GM21723 (cell line): ENCODE measurements at regions not wholly inside any gene's neighbourhood (a gene's known extent, or its start where the extent isn't known, plus 50 kb on each side); places are given as distances from the start of the nearest gene placed in this dataset.
"Not testable (repeated sequence)": the region's sequence is repeated elsewhere in the genome, so short reads cannot be mapped to it uniquely, and the experiment has no call there.

Experiments used
- ATAC-seq: cut with Tn5 transposase; IDR thresholded peaks from one replicate; pipeline ENCODE4 v1.9.1; 2021; ENCODE audit warnings: mild to moderate bottlenecking, moderate library complexity; ENCODE audit not compliant: unreplicated experiment

DNA sequence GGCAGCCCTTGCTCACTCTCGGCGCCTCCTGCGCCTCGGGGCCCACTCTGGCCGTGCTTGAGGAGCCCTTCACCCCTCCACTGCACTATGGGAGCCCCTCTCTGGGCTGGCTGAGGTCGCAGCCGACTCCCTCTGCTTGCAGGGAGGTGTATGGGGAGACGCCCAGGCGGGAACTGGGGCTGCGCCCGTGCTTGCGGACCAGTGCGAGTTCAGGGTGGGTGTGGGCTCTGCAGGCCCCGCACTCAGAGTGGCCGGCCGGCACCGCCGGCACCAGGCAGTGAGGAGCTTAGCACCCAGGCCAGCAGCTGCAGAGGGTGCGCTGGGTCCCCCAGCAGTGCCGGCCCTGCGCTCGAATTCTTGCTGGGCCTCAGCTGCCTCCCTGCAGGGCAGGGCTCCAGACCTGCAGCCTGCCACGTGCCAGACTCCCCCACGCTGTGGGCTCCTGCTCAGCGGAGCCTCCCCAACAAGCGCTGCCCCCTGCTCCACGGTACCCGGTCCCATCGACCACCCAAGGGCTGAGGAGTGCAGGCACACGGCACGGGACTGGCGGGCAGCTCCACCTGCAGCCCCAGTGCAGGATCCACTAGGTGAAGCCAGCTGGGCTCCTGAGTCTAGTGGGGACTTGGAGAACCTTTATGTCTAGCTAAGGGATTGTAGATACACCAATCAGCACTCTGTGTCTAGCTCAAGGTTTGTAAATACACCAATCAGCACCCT lies 54.0 kb upstream of the WWC2 start:
- not testable (repeated sequence) for ATAC-seq

DNA sequence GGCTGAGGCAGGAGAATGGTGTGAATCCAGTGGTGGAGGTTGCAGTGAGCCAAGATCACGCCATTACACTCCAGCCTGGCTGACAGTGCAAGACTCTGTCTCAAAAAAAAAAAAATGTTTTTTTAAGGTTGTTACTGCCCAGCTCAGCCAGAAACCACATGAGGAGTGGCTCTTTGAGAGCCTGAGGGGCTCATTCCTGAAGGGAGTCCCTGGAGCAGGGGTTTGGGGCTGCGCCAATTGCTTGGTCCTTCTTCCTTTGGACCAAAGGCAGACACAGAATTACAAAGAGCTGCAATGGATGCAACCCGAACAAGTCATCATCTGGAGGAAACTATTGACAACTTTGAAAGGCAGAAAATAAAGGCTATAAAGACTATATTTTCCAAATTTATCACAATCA lies 60.6 kb upstream of the WWC2 start:
- ATAC-seq = no peak

DNA sequence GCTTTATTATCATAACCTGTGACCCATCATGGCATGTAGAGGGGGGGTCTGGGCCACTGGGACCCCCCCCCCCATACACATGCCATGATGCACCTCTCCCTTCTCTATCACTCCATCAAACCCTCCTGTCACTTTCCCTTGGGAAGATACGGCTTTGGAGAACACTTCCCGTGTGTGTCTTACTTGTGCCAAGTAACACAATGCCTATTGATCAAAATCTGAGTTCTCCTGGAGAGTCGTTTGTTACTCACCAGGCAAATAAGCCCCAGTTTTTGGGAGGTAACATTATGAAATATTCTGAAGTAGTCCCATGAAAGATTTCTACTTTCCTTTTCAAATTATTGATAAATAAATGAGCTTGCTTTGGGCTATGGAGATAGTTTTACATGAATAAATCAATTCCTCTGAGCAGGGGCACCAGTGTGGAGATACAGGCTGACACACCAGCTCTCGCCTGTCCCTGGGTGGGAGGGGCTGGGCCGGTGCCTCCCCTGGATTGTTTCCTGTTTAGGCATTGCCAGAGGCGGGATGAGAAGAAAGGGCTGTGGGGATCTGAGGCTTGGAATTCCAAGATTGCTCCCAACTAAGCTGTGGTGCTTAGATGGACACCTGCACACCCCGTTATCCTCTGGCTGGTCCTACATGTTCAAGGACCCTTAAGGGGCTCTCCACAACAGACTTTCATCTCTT lies 63.2 kb upstream of the WWC2 start:
- no peak for ATAC-seq

DNA sequence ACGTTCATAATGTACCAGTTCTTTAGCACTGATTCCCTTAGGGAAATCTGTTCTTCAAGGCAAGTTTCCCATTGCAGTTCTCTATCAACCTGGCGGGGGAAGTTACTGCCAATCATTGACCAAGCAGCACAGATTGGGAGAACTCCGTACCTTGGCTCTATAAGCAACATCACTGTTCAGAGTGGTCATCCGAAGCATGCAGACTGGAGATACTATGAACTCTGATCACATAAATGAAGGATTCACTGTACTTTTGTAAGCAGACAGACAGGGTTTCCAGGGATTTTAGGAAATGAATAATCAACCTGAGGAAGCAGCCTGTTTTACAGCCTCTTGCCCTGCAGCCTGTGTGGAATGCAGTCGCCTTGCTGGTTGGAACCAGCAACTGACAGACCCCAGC lies 63.8 kb upstream of the WWC2 start:
- no peak for ATAC-seq

DNA sequence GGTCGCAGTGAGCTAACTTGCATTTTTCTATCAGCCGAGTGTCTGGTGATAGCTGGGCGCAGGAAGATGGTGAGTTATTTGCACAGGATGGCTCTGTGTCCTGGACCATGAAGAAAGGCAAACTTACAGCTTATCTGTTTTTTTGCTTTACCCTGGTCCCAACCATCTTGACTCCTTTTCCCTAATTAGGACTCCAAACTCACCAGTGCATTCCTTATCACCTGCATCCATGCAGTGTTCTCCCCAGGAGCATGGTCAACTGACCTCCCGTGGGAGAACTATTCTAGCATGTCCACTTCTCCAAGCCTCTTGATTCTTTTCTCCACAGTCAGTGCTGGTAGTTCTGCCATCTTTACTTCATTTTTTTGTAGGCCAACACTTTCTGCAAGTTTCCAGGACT lies 68.2 kb upstream of the WWC2 start:
- no peak for ATAC-seq

DNA sequence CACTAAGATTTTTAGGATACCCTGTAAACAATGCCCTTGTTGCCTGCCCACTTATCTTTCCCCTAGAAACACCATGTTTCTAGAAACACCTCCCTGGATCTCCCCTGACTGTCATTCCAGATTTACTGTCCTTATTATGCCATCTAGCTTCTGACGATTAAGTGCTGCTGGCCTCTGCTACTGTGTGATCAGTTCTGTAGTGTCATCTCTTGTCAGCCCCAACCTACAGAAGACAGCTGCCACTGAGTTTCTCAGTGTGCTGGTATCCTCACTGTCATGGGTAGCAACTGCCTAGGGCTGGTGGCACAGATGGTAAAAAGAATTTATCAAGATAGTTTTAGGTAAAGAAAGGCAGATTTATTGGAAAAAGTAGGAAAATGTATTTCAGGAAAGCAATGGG lies 68.7 kb upstream of the WWC2 start:
- no peak for ATAC-seq

DNA sequence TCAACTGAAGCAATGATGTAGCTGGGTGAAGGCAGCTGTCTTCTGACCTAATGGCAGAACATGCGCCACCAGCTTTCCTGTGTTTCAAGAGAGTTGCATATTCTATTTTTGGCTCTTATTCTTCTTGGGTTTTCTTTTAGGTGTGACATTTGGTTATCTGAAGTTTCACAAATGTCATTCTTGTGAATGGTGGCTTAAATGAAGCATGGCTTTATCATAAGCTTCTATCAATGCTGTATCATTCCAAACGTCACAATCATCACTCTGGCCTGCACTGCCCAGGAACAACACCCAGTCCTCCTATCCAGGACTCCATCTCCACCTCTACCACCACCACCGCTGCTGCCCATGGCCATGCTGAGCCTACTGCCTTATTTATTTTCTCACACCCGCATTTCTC lies 69.7 kb upstream of the WWC2 start:
- no peak for ATAC-seq

DNA sequence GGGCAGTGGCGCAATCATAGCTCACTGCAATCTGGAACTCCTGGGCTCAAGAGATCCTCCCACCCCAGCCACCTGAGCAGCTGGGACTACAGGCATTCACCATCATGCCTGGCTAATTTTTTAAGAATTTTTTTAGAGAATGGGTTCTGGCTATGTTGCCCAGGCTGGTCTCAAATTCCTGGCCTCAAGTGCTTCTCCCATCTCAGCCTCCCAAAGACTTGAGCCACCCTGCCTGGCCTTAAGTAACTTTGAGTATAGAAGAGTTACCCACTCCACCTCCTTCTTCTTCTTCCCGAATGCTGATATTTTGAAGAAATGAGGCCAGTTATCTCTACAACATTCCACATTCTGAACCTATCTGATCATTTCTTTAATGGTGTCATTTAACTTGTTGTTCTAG lies 72.4 kb upstream of the WWC2 start:
- ATAC-seq = no peak

DNA sequence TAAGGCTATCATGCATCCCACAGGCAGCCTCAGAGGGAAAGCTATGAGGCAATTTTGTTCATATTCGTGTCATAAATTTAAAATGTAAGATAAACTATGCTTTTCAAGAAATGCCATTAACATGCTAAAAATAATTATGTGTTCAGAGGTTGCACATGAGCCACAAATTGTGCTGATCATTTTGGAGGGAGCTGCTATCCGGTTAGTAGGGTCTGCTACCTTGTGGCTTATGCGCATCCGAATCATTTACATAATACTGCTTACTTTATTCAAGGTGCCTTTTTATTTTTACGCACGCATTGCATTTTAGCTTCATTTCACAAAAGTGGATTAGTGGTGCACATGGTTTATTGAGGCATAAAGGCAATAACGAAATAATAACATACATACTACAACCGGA lies 76.4 kb upstream of the WWC2 start:
- no peak for ATAC-seq

DNA sequence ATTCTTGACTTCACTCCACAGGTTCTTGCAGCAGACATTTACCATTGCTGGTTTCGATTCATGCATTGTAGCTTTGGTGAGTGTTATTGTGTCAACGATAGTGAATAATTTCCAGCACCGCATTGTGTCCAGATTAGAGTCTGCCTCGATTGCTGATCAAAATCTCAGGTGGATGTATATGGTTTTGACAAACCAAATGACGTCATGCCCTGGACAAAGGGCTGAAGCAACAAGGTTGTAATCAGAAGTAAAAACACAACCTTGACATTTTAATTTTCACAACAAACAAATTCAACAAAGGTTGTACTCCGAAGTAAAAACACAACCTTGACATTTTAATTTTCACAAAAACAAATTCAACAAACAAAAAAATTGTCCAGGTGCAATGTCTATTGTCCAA lies 81.1 kb upstream of the WWC2 start:
- no peak for ATAC-seq

DNA sequence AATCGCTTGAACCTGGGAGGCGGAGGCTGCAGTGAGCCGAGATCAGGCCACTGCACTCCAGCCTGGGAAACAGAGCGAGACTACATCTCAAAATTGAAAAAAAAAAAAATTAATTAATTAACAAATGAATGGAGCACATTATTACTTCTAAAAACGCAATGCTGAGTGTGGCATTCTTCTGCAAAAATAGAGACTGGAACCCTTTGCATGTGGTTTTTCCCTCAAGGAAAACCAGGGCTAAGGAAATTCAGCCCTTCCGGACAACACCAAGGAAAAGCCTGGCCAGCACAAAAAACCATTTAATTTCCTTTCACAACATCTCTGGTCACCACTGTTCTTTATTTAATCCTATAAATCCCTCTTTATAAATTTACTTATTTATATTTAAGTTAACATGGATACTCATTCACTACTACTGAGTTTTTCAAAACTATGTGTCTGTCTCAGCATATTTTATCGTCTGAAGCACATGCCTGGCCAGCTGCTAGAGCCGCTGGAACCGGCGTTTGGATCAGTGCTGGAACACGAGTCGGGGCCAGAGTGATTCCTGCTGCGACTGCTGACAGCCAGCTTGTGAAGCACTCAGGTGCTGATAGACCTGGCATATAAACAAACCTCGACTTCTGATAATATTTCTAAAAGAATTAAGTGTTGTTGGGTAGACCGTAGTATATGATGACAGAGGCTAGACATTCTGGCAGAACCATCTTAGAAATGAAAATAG lies 84.5 kb upstream of the WWC2 start:
- ATAC-seq = no peak

DNA sequence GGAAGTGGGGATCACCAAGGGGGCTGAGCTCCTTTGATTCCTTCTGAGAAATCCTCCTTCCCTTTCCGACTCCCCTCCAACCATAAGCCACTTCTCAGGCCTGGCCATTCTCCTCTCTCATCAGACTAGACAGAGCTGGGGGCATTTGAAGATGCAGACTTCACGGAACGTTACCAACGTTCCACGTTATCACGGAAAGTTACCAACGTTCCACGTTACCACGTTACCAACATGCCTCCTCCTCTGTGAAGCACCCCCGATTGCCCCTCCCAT lies 85.4 kb upstream of the WWC2 start:
- ATAC-seq = no peak

DNA sequence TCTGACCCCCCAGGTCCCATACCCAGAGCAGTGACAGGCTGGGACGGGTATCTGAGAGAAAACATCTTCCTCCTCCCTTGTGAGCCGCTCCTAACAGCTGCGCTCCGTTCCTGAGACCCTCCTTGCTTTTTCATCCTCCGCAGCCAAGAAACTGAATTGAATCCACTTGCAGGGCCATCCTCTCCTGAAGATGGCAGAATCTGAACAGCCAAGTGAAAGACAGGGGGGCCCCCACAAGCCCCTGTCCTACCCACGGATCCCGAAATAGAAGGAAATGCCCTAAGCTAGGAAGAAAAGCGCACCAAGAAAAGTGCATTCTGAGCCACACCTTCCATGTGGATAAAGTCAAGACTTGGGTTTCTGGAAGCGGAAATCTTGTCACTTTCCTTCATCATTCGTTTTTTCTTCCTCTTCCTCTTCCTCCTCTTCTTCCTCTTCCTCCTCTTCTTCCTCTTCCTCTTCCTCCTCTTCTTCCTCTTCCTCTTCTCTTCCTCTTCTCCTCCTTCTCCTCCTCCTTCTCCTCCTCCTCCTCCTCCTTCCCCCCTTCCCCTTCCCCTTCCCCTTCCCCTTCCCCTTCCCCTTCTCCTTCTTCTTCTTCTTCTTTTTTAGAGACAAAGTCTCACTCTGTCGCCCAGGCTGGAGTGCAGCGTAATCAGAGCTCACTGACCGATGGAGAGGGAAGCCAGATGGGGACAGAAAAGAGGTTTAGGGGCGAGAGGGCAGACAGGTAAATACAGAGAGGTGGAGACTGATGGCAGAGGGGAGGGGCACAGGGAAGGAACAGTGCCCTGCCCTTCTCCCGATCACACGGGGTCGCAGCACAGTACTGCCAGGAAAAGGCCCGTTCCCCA lies 86.0 kb upstream of the WWC2 start:
- ATAC-seq = no peak

DNA sequence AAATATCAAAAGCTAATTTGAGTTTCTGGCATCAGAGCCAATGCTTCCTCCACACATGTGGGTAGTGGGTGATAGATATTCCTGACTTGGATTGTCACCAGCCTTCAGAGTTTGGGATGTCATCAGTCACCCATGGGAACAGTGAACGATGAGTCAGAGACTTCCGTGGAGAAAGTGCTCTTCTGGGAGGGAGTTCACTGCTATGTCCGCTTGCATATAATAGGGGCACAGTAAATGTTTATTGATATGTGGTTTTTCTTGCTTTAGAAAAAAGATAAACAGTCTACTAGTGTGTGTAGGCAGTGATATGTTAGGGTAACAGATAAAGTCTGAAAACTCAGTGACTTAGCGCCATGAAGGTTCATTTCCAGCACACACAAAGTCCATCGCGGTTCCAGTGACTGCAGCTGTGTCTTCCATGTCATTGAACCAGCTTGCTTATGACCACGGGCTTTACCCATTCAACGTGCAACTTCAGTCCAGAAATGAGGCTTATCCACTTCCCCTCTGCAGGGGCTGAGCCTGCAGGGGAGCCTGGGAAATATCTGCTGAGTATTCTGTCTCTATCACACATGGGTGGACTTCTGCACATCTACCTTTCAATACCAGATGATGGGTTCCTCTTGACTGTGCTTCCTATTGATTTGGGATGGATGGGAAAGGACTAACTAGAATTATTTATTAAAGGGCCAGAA lies 87.7 kb upstream of the WWC2 start:
- no peak for ATAC-seq

DNA sequence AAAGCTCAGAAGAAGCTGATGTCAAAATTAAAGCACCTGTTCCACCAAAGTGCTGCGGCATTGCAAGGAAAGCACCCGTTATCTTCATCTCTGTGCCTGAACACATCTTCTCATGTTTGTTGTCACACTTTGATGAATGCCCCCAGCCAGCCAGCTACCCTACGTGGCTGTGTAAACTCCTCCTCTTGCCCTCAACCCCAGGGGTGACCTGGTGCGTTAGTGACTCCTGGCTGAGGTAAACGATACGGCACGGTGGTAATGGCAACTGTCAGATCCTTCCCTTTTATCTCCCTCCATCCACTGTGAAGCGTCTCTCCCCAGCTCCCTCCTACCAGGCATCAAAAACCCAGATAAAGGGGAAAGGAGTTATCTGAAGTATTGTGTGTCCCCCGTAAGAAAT lies 90.6 kb upstream of the WWC2 start:
- ATAC-seq = no peak

DNA sequence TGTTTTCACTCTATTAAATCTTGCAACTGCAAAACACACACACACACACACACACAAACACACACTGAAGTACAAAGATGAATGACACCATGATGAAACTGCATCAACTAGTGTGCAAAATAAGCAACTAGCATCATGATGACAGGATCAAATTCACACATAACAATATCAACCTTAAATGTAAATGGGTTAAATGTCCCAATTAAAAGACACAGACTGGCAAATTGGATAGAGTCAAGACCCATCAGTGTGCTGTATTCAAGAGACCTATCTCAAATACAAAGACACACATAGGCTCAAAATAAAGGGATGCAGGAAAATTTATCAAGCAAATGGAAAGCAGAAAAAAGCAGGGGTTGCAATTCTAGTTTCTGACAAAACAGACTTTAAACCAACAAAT lies 87.2 kb upstream of the DCTD start:
- not testable (repeated sequence) for ATAC-seq

DNA sequence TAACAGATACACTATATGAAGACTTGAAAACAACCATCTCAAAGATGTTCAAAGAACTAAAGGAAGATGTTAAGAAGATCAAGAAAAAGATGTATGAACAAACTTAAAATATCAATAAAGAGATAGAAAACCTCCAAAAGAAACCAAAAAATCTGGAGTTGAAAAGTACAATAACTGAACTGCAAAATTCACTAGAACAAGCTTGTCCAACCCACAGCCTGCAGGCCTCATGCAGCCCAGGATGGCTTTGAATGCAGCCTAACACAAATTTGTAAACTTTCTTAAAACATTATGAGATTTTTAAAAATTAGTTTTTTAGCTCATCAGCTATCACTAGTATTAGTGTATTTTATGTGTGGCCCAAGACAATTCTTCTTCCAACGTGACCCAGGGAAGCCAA lies 77.0 kb upstream of the DCTD start:
- ATAC-seq = no peak

DNA sequence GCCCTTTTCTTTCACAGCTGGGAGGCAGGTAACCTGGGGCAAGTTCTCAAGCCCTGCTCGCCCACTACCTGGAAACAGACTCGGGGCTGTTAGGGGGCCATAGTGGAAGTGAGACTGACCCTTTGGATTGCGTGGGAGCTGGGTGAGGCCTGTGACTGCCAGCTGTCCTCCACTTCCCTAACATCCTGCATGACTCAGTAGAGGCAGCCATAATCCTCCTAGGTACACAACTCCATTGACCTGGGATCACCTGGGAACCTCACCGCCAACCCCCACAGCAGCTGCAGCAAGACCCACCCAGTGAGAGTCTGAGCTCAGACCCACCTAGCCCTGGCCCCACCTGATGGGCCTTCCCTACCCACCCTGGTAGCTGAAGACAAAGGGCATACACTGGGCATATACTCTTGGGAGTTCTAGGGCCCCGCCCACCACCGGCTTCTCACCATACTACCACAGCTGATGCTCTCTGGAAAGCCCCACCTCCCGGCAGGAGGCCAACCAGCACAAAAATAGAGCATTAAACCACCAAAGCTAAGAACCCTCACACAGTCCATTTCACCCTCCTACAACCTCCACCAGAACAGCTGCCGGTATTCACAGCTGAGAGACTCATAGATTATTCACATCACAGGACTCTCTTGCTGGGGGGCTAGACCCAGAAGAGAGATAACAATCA lies 61.1 kb upstream of the DCTD start:
- peak; percentile 75 for ATAC-seq

DNA sequence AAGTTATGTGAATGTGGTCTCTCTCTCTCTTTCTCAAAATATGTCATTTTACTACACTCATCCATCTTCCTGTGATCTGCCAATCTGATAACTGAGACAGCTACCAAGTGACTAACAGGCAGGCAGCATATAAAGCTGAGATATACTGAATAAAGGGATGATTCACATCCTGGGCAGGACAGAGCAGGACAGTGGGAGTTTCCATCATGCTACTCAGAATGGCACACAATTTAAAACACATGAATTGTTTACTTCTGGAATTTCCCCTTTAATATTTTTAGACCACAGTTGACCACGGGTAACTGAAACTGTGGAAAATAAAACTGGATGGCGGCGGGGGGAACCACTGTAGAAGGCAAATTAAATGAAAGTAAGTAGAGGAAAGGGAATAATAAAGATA lies 58.6 kb upstream of the DCTD start:
- ATAC-seq = peak; percentile 62

DNA sequence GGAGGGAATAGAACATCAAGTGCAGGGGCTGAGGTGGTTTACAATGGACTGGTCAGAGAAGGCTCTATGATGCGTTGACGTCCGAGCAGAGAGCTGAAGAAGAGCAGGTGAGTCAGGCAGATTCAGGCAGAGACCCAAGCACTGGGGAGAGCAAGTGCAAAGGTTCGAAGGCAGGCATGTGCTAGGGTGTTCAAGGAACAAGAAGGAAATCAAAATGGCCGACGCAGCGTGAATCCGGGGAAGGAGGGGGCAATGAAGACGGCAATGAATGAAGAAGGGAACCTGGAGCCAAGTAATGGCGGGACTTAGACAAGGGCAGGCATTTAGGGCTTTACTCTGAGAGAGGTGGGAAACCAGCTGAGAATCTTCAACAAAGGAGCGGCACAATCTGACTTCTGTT lies 56.8 kb upstream of the DCTD start:
- no peak for ATAC-seq
